ENCODE measurements at regions not wholly inside any gene's neighbourhood (a gene's known extent, or its start where the extent isn't known, plus 50 kb on each side); places are given as distances from the start of the nearest gene placed in this dataset.

GRCh38 chr15:61295239-61295638, 66.1 kb upstream of the RORA start:
- H3K9ac ChIP-seq (ENCODE audit: insufficient read depth in 1 of 2, low read depth in 2 of 2, low read length in 2 of 2) = no peak overlapping the region
- no peak overlapping the region for H3K4me3 ChIP-seq
- no peaks in the 10 kb centered on the region for H3K9me3 ChIP-seq (replicated peaks; ENCODE audit: control insufficient read depth, insufficient read depth, low read depth, low read length)
- no peaks in the 10 kb centered on the region for H3K27me3 ChIP-seq (ENCODE audit: control insufficient read depth in 2 of 2, insufficient read depth in 2 of 2, low read length in 2 of 2)
- no peaks in the 10 kb centered on the region for H3K9me1 ChIP-seq (ENCODE audit: control insufficient read depth, insufficient read depth, low read length)
- no peak overlapping the region for H3K4me2 ChIP-seq (ENCODE audit: insufficient read depth, low read length)
- intact Hi-C loops (cut with micrococcal nuclease) (no loop called here), in situ Hi-C loops (cut with MboI) (no loop called here)
- DNase-seq (ENCODE audit: extremely low read depth in 1 of 4, low spot score in 3 of 4) (no peak), ATAC-seq (no peak), FAIRE-seq (no peak)
- 0% methylated on average over 3 of the region's 3 CpGs for WGBS (ENCODE audit: insufficient coverage, low coverage, missing lambda C conversion rate)
- H2AFZ ChIP-seq (ENCODE audit: low read depth, low read length) = no peak overlapping the region
- H3K79me2 ChIP-seq (ENCODE audit: control insufficient read depth, insufficient read depth, low read length) = no peaks in the 10 kb centered on the region
- H3K36me3 ChIP-seq (ENCODE audit: control insufficient read depth, insufficient read depth, low read length) = no peaks in the 10 kb centered on the region
- TF ChIP-seq TOE1 (IDR thresholded peaks at IDR 0.05; ENCODE audit: borderline replicate concordance) (no peak), TOE1 (CRISPR knock-in tag; IDR thresholded peaks at IDR 0.05; ENCODE audit: borderline replicate concordance, low read depth) (no peak), BRCA1 (IDR thresholded peaks at IDR 0.05) (no peak), BRCA1 (CRISPR knock-in tag; IDR thresholded peaks at IDR 0.05) (no peak), ZNF133 (CRISPR knock-in tag; IDR thresholded peaks at IDR 0.05) (no peak), ESRRA (IDR thresholded peaks at IDR 0.05; ENCODE audit: borderline replicate concordance, low read depth) (no peak), PTTG1 (tag; IDR thresholded peaks at IDR 0.05; ENCODE audit: low read depth) (no peak), ZNF436 (CRISPR knock-in tag; IDR thresholded peaks at IDR 0.05) (no peak)
- TF ChIP-seq, protein P1, sequence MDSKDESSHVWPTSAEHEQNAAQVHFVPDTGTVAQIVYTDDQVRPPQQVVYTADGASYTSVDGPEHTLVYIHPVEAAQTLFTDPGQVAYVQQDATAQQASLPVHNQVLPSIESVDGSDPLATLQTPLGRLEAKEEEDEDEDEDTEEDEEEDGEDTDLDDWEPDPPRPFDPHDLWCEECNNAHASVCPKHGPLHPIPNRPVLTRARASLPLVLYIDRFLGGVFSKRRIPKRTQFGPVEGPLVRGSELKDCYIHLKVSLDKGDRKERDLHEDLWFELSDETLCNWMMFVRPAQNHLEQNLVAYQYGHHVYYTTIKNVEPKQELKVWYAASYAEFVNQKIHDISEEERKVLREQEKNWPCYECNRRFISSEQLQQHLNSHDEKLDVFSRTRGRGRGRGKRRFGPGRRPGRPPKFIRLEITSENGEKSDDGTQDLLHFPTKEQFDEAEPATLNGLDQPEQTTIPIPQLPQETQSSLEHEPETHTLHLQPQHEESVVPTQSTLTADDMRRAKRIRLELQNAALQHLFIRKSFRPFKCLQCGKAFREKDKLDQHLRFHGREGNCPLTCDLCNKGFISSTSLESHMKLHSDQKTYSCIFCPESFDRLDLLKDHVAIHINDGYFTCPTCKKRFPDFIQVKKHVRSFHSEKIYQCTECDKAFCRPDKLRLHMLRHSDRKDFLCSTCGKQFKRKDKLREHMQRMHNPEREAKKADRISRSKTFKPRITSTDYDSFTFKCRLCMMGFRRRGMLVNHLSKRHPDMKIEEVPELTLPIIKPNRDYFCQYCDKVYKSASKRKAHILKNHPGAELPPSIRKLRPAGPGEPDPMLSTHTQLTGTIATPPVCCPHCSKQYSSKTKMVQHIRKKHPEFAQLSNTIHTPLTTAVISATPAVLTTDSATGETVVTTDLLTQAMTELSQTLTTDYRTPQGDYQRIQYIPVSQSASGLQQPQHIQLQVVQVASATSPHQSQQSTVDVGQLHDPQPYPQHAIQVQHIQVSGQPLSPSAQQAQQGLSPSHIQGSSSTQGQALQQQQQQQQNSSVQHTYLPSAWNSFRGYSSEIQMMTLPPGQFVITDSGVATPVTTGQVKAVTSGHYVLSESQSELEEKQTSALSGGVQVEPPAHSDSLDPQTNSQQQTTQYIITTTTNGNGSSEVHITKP (IDR thresholded peaks at IDR 0.05; ENCODE audit: partially characterized antibody) = no peak
- TF ChIP-seq, protein P2, sequence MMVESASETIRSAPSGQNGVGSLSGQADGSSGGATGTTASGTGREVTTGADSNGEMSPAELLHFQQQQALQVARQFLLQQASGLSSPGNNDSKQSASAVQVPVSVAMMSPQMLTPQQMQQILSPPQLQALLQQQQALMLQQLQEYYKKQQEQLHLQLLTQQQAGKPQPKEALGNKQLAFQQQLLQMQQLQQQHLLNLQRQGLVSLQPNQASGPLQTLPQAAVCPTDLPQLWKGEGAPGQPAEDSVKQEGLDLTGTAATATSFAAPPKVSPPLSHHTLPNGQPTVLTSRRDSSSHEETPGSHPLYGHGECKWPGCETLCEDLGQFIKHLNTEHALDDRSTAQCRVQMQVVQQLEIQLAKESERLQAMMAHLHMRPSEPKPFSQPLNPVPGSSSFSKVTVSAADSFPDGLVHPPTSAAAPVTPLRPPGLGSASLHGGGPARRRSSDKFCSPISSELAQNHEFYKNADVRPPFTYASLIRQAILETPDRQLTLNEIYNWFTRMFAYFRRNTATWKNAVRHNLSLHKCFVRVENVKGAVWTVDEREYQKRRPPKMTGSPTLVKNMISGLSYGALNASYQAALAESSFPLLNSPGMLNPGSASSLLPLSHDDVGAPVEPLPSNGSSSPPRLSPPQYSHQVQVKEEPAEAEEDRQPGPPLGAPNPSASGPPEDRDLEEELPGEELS (CRISPR knock-in tag; IDR thresholded peaks at IDR 0.05; ENCODE audit: borderline replicate concordance) = no peak
- ChIA-PET CTCF (ENCODE audit: low intra/inter-chr PET ratio) (no interaction called here), POLR2A (no interaction called here)
- BruUV-seq (replicated peaks) = no TSS peak
- H3K4me1 ChIP-seq (replicated peaks in 1 of 2; ENCODE audit: control insufficient read depth in 2 of 2, insufficient read depth in 2 of 2, low read length in 2 of 2) = no peaks in the 10 kb centered on the region; a peak in 1 of 5 replicates
- H3K27ac ChIP-seq (ENCODE audit: extremely low read depth, low read depth, low read length) = no peak overlapping the region
- H4K20me1 ChIP-seq (replicated peaks; ENCODE audit: control insufficient read depth, insufficient read depth, low read length) = no peaks in the 10 kb centered on the region

All from K562 (cell line).